H1 (cell line): ENCODE measurements at regions not wholly inside any gene's neighbourhood (a gene's known extent, or its start where the extent isn't known, plus 50 kb on each side); places are given as distances from the start of the nearest gene placed in this dataset.

Source experiments
- ATF2 ChIP-seq: IDR thresholded peaks from 2 replicates; pipeline ENCODE4 v1.6.1; 2012; ENCODE audit warnings: low read length, inconsistent platforms
- CTCF ChIP-seq, 3 experiments: IDR thresholded peaks; 1 replicate in 2 of 3; 2 replicates in 1 of 3; pipeline versions ENCODE4 v1.5.1 to v1.6.1; 2011; ENCODE audit warnings: low read length in 3 of 3, mild to moderate bottlenecking in 3 of 3, inconsistent platforms in 2 of 3, low read depth in 1 of 3, moderate library complexity in 1 of 3; ENCODE audit not compliant: insufficient read depth in 1 of 3; ENCODE audit errors: control extremely low read depth in 1 of 3
- HDAC2 ChIP-seq, 2 experiments: fragments of 300-600 bp in 1 of 2; sonication (generic) in 1 of 2; IDR thresholded peaks; 2 replicates each; pipeline ENCODE4 v1.6.1; 2011 to 2012; ENCODE audit warnings: low read depth in 2 of 2, low read length in 2 of 2, mild to moderate bottlenecking in 2 of 2, moderate library complexity in 2 of 2, borderline replicate concordance in 1 of 2, inconsistent platforms in 1 of 2
- POLR2A ChIP-seq, 2 experiments: IDR thresholded peaks; 1 replicate in 1 of 2; 2 replicates in 1 of 2; pipeline ENCODE4 v1.6.1; 2011; ENCODE audit warnings: low read depth in 2 of 2, low read length in 2 of 2, mild to moderate bottlenecking in 2 of 2; ENCODE audit errors: control extremely low read depth in 1 of 2
- POLR2AphosphoS5 ChIP-seq: IDR thresholded peaks from 2 replicates; pipeline ENCODE4 v1.6.1; 2011; ENCODE audit warnings: low read depth, low read length
- RAD21 ChIP-seq, 2 experiments: IDR thresholded peaks in 1 of 2; conservative IDR thresholded peaks in 1 of 2; 2 replicates each; pipeline ENCODE4 v1.6.1; 2011; ENCODE audit warnings: low read depth in 2 of 2, low read length in 2 of 2, improper control_type of control experiment in 1 of 2, inconsistent platforms in 1 of 2, mild to moderate bottlenecking in 1 of 2, moderate library complexity in 1 of 2
- ZNF274 ChIP-seq: IDR thresholded peaks from 2 replicates; pipeline ENCODE4 v1.7.0; 2012; ENCODE audit warnings: low read length, borderline replicate concordance; ENCODE audit errors: extremely low read depth

GRCh38 chr14:104321088-104321801 is 182.9 kb downstream of the KIF26A start:
- TF ChIP-seq POLR2AphosphoS5 (no peak), HDAC2 (IDR thresholded peaks at IDR 0.05; ENCODE audit: borderline replicate concordance in 1 of 2, low read depth in 2 of 2, low read length in 2 of 2) (no peak), CTCF (IDR thresholded peaks at IDR 0.05; ENCODE audit: control extremely low read depth in 1 of 3, insufficient read depth in 1 of 3, low read depth in 1 of 3, low read length in 3 of 3) (no peak), RAD21 (IDR thresholded peaks at IDR 0.05 in 1 of 2, conservative IDR thresholded peaks at IDR 0.05 in 1 of 2; ENCODE audit: low read depth in 2 of 2, low read length in 2 of 2) (no peak), ATF2 (no peak), ZNF274 (no peak), POLR2A (IDR thresholded peaks at IDR 0.05; ENCODE audit: control extremely low read depth in 1 of 2, low read depth in 2 of 2, low read length in 2 of 2) (no peak)
